ENCODE measurements at regions not wholly inside any gene's neighbourhood (a gene's known extent, or its start where the extent isn't known, plus 50 kb on each side); places are given as distances from the start of the nearest gene placed in this dataset.

- Histone ChIP-seq H3K36me3 (ENCODE audit: control insufficient read depth, insufficient read depth, low read length) (no peaks in the 10 kb centered on the region), H3K27me3 (ENCODE audit: control insufficient read depth, insufficient read depth, low read length) (no peaks in the 10 kb centered on the region), H3K27ac (ENCODE audit: low read length) (no peak overlapping the region), H3K9me3 (ENCODE audit: control insufficient read depth, insufficient read depth, low read length) (no peaks in the 10 kb centered on the region), H3K4me3 (ENCODE audit: low read length) (no peak overlapping the region), H3K4me1 (ENCODE audit: control insufficient read depth, insufficient read depth, low read length) (no peaks in the 10 kb centered on the region)
- H3K36me3 Mint-ChIP-seq: no peaks in the 10 kb centered on the region
- peaks cover 0 to 8% of the 10 kb centered on the region in 2 donors for H3K4me1 Mint-ChIP-seq
- H3K9me3 Mint-ChIP-seq: peaks cover 0 to 6% of the 10 kb centered on the region in 2 donors
- TF ChIP-seq CTCF (IDR thresholded peaks at IDR 0.05): no peak
- H3K27ac Mint-ChIP-seq: no peak overlapping the region
- ATAC-seq (no peak), DNase-seq (no peak)
- no peak overlapping the region for H3K4me3 Mint-ChIP-seq
- intact Hi-C loops (cut with micrococcal nuclease): no loop called here
- H3K27me3 Mint-ChIP-seq (ENCODE audit: low read depth in 2 of 2): no peaks in the 10 kb centered on the region
Measured at GRCh38 chr4:136731025-136731424, 801.3 kb downstream of the PCDH18 start.

- H3K27me3 ChIP-seq (ENCODE audit: control insufficient read depth, insufficient read depth, low read length): no peaks in the 10 kb centered on the region
- Mint-ChIP-seq H3K36me3 (peaks cover 18% of the 10 kb centered on the region), H3K27me3 (ENCODE audit: low read depth in 2 of 2) (no peaks in the 10 kb centered on the region), H3K4me1 (peaks cover 0 to 8% of the 10 kb centered on the region in 2 donors), H3K27ac (no peak overlapping the region), H3K4me3 (no peak overlapping the region), H3K9me3 (peaks cover 7 to 16% of the 10 kb centered on the region in 2 donors)
- TF ChIP-seq CTCF (IDR thresholded peaks at IDR 0.05): no peak
- H3K27ac ChIP-seq (ENCODE audit: low read length): no peak overlapping the region
- no peak overlapping the region for H3K4me3 ChIP-seq (ENCODE audit: low read length)
- no peaks in the 10 kb centered on the region for H3K4me1 ChIP-seq (ENCODE audit: control insufficient read depth, insufficient read depth, low read length)
- 100% methylated on average over 1 of the region's 4 CpGs for WGBS (ENCODE audit: insufficient coverage)
- no peaks in the 10 kb centered on the region for H3K36me3 ChIP-seq (ENCODE audit: control insufficient read depth, insufficient read depth, low read length)
- intact Hi-C loops (cut with micrococcal nuclease): no loop called here
- ATAC-seq (no peak), DNase-seq (no peak)
- H3K9me3 ChIP-seq (ENCODE audit: control insufficient read depth, insufficient read depth, low read length): no peaks in the 10 kb centered on the region
Measured at GRCh38 chr4:136725286-136726081, 806.8 kb downstream of the PCDH18 start.

- Histone ChIP-seq H3K36me3 (ENCODE audit: control insufficient read depth, insufficient read depth, low read length) (no peaks in the 10 kb centered on the region), H3K27me3 (ENCODE audit: control insufficient read depth, insufficient read depth, low read length) (no peaks in the 10 kb centered on the region), H3K27ac (ENCODE audit: low read length) (no peak overlapping the region), H3K9me3 (ENCODE audit: control insufficient read depth, insufficient read depth, low read length) (peaks cover 3% of the 10 kb centered on the region), H3K4me1 (ENCODE audit: control insufficient read depth, insufficient read depth, low read length) (no peaks in the 10 kb centered on the region), H3K4me3 (ENCODE audit: low read length) (no peak overlapping the region)
- no peak overlapping the region for H3K27ac Mint-ChIP-seq
- no peak for TF ChIP-seq CTCF (IDR thresholded peaks at IDR 0.05)
- DNase-seq (no peak), ATAC-seq (no peak)
- 0% methylated on average over 1 of the region's 1 CpG for whole genome bisulfite sequencing (ENCODE audit: insufficient coverage)
- H3K36me3 Mint-ChIP-seq: no peaks in the 10 kb centered on the region
- intact Hi-C loops (cut with micrococcal nuclease): no loop called here
- H3K27me3 Mint-ChIP-seq (ENCODE audit: low read depth in 2 of 2): no peaks in the 10 kb centered on the region
- peaks cover 0 to 3% of the 10 kb centered on the region in 2 donors for H3K9me3 Mint-ChIP-seq
- no peaks in the 10 kb centered on the region for H3K4me1 Mint-ChIP-seq
- H3K4me3 Mint-ChIP-seq: no peak overlapping the region
Measured at GRCh38 chr4:136713140-136713539, 819.2 kb downstream of the PCDH18 start.

GRCh38 chr4:136709897-136710296 is 822.4 kb downstream of the PCDH18 start:
- H3K9me3 Mint-ChIP-seq: peaks cover 0 to 3% of the 10 kb centered on the region in 2 donors
- H3K4me1 ChIP-seq (ENCODE audit: control insufficient read depth, insufficient read depth, low read length): no peaks in the 10 kb centered on the region
- no peaks in the 10 kb centered on the region for H3K27me3 ChIP-seq (ENCODE audit: control insufficient read depth, insufficient read depth, low read length)
- TF ChIP-seq CTCF (IDR thresholded peaks at IDR 0.05): no peak
- no peaks in the 10 kb centered on the region for H3K9me3 ChIP-seq (ENCODE audit: control insufficient read depth, insufficient read depth, low read length)
- H3K4me3 Mint-ChIP-seq: no peak overlapping the region
- H3K4me1 Mint-ChIP-seq: no peaks in the 10 kb centered on the region
- no peak overlapping the region for H3K4me3 ChIP-seq (ENCODE audit: low read length)
- intact Hi-C loops (cut with micrococcal nuclease): no loop called here
- no peak overlapping the region for H3K27ac Mint-ChIP-seq
- ATAC-seq: no peak
- no peak overlapping the region for H3K27ac ChIP-seq (ENCODE audit: low read length)
- no peaks in the 10 kb centered on the region for H3K36me3 ChIP-seq (ENCODE audit: control insufficient read depth, insufficient read depth, low read length)
- no peaks in the 10 kb centered on the region for H3K27me3 Mint-ChIP-seq (ENCODE audit: low read depth in 2 of 2)
- no peak for DNase-seq
- no peaks in the 10 kb centered on the region for H3K36me3 Mint-ChIP-seq
- 100% methylated on average over 1 of the region's 1 CpG for WGBS (ENCODE audit: insufficient coverage)

Measured in natural killer cell (primary cell).